ENCODE measurements at regions not wholly inside any gene's neighbourhood (a gene's known extent, or its start where the extent isn't known, plus 50 kb on each side); places are given as distances from the start of the nearest gene placed in this dataset.

- no peak for TF ChIP-seq POLR2AphosphoS5 (IDR thresholded peaks at IDR 0.05; ENCODE audit: low read depth, low read length)
- no peak for TF ChIP-seq POLR2A (IDR thresholded peaks at IDR 0.05; ENCODE audit: low read depth, low read length)
These were observed 955.7 kb upstream of the SLC10A2 start for GRCh38 chr13:104021806-104022397.

All from GM12892 (cell line).